ENCODE measurements at regions not wholly inside any gene's neighbourhood (a gene's known extent, or its start where the extent isn't known, plus 50 kb on each side); places are given as distances from the start of the nearest gene placed in this dataset.
A peak's percentile ranks its signal among the peaks of the same experiment; 100 is the strongest.
"Not testable (repeated sequence)": the region's sequence is repeated elsewhere in the genome, so short reads cannot be mapped to it uniquely, and the experiment has no call there.

DNA sequence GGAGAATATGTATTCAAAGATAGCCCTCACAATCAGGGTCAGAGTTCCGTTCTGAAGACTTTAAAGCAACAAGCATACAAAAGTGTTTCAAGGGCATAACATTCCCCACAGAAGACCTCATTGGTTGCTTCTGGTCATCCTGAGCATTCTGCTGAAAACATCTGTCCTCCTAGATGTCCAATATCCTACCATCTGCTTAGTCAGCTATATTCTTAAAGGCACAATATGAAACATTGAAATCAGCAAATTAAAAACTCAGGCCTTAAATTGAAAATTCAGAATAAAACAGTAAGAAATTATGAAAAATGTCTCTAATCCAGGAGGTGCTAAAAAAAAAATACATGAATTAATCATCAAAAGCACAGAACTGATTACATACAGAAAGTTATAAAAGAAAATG lies 1491.2 kb upstream of the PRR20A start:
- no peak for DNase-seq (ENCODE audit: low read depth, low spot score)
- no peaks in the 10 kb centered on the region for H3K36me3 ChIP-seq (ENCODE audit: insufficient read depth, low read length)
- H3K4me3 ChIP-seq = no peak overlapping the region
- no peaks in the 10 kb centered on the region for H3K9me3 ChIP-seq (ENCODE audit: low read depth, low read length)
- TF ChIP-seq POLR2AphosphoS5 (IDR thresholded peaks at IDR 0.05; ENCODE audit: borderline replicate concordance, low read depth, low read length) (no peak), FOXP2 (optimal IDR thresholded peaks at IDR 0.05; ENCODE audit: control extremely low read depth, extremely low read length, insufficient read depth) (no peak), EZH2 (IDR thresholded peaks at IDR 0.05) (no peak)
- no peak overlapping the region for H3K9ac ChIP-seq (ENCODE audit: insufficient read length)
- H3K27ac ChIP-seq = no peak overlapping the region

DNA sequence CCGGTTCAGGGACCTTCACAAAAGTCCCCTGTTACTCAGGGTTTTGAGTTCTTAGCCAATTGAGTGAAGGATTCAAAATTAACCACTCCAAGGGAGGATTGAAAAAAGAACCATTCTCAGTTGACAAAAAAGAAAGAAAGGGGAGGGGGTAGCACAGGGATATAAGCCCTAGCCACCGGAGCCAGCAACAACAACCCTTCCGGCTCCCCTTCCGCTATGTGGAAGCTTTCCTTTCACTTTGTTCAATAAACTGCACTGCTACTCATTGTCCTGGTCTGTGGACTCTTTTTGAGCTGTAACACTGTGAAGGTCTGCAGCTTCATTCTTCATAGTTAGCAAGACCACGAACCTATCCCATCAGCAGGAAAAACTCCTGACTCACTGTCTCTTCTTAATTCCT lies 1488.1 kb upstream of the PRR20A start:
- H3K4me3 ChIP-seq = no peak overlapping the region
- no peak for TF ChIP-seq FOXP2 (optimal IDR thresholded peaks at IDR 0.05; ENCODE audit: control extremely low read depth, extremely low read length, insufficient read depth)
- TF ChIP-seq POLR2AphosphoS5 (IDR thresholded peaks at IDR 0.05; ENCODE audit: borderline replicate concordance, low read depth, low read length) = no peak
- H3K27ac ChIP-seq = no peak overlapping the region
- H3K36me3 ChIP-seq (ENCODE audit: insufficient read depth, low read length) = no peaks in the 10 kb centered on the region
- no peaks in the 10 kb centered on the region for H3K9me3 ChIP-seq (ENCODE audit: low read depth, low read length)
- H3K9ac ChIP-seq (ENCODE audit: insufficient read length) = no peak overlapping the region
- no peak for DNase-seq (ENCODE audit: low read depth, low spot score)

GRCh38 chr13:55653497-55653896 lies 1487.2 kb upstream of the PRR20A start:
- TF ChIP-seq EZH2 (IDR thresholded peaks at IDR 0.05) = no peak
- no peak for TF ChIP-seq FOXP2 (optimal IDR thresholded peaks at IDR 0.05; ENCODE audit: control extremely low read depth, extremely low read length, insufficient read depth)
- peak; percentile 35; the same call in 1 of the 2 replicates for TF ChIP-seq POLR2AphosphoS5 (IDR thresholded peaks at IDR 0.05; ENCODE audit: borderline replicate concordance, low read depth, low read length)
- no peak overlapping the region for H3K4me3 ChIP-seq
- no peak overlapping the region for H3K9ac ChIP-seq (ENCODE audit: insufficient read length)
- no peak for DNase-seq (ENCODE audit: low read depth, low spot score)
- no peaks in the 10 kb centered on the region for H3K36me3 ChIP-seq (ENCODE audit: insufficient read depth, low read length)
- H3K27ac ChIP-seq = no peak overlapping the region
- H3K9me3 ChIP-seq (ENCODE audit: low read depth, low read length) = no peaks in the 10 kb centered on the region

- Histone ChIP-seq H3K9ac (ENCODE audit: insufficient read length) (no peak overlapping the region), H3K36me3 (ENCODE audit: insufficient read depth, low read length) (no peaks in the 10 kb centered on the region), H3K4me3 (no peak overlapping the region), H3K27ac (no peak overlapping the region), H3K9me3 (ENCODE audit: low read depth, low read length) (no peaks in the 10 kb centered on the region)
- TF ChIP-seq EZH2 (IDR thresholded peaks at IDR 0.05) = no peak
- TF ChIP-seq POLR2AphosphoS5 (IDR thresholded peaks at IDR 0.05; ENCODE audit: borderline replicate concordance, low read depth, low read length) = no peak
- no peak for TF ChIP-seq FOXP2 (optimal IDR thresholded peaks at IDR 0.05; ENCODE audit: control extremely low read depth, extremely low read length, insufficient read depth)
- DNase-seq (ENCODE audit: low read depth, low spot score) = no peak
Measured at GRCh38 chr13:55654243-55654642, 1486.5 kb upstream of the PRR20A start.

DNA sequence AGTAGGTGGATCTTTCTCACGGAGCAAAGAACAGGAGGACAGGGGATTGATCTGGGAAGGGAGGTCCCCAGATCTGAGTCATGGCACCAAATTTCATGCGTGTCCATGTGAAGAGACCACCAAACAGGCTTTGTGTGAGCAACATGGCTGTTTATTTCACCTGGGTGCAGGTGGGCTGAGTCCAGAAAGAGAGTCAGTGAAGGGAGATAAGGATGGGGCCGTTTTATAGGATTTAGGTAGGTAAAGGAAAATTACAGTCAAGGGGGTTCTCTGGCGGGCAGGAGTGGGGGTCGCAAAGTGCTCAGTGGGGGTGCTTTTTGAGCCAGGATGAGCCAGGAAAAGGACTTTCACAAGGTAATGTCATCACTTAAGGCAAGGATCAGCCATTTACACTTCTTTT lies 1480.5 kb upstream of the PRR20A start:
- not testable (repeated sequence) for H3K36me3 ChIP-seq (ENCODE audit: insufficient read depth, low read length); H3K4me3 ChIP-seq; H3K27ac ChIP-seq; H3K9ac ChIP-seq (ENCODE audit: insufficient read length); H3K9me3 ChIP-seq (ENCODE audit: low read depth, low read length); DNase-seq (ENCODE audit: low read depth, low spot score)

- Histone ChIP-seq H3K9me3 (ENCODE audit: low read depth, low read length) (no peaks in the 10 kb centered on the region; the same call in 1 of the 2 replicates), H3K36me3 (ENCODE audit: insufficient read depth, low read length) (no peaks in the 10 kb centered on the region), H3K27ac (no peak overlapping the region), H3K9ac (ENCODE audit: insufficient read length) (no peak overlapping the region), H3K4me3 (no peak overlapping the region)
- DNase-seq (ENCODE audit: low read depth, low spot score) = no peak
- TF ChIP-seq FOXP2 (optimal IDR thresholded peaks at IDR 0.05; ENCODE audit: control extremely low read depth, extremely low read length, insufficient read depth) (no peak), POLR2AphosphoS5 (IDR thresholded peaks at IDR 0.05; ENCODE audit: borderline replicate concordance, low read depth, low read length) (no peak), EZH2 (IDR thresholded peaks at IDR 0.05) (no peak)
Measured at GRCh38 chr13:55660851-55661250, 1479.9 kb upstream of the PRR20A start.

GRCh38 chr13:55661505-55661904 lies 1479.2 kb upstream of the PRR20A start:
- no peak for TF ChIP-seq EZH2 (IDR thresholded peaks at IDR 0.05)
- TF ChIP-seq POLR2AphosphoS5 (IDR thresholded peaks at IDR 0.05; ENCODE audit: borderline replicate concordance, low read depth, low read length) = no peak
- TF ChIP-seq FOXP2 (optimal IDR thresholded peaks at IDR 0.05; ENCODE audit: control extremely low read depth, extremely low read length, insufficient read depth) = no peak
- Histone ChIP-seq H3K9ac (ENCODE audit: insufficient read length) (no peak overlapping the region), H3K4me3 (no peak overlapping the region), H3K27ac (no peak overlapping the region), H3K36me3 (ENCODE audit: insufficient read depth, low read length) (no peaks in the 10 kb centered on the region), H3K9me3 (ENCODE audit: low read depth, low read length) (no peaks in the 10 kb centered on the region; the same call in 1 of the 2 replicates)
- DNase-seq (ENCODE audit: low read depth, low spot score) = no peak

- Histone ChIP-seq H3K4me3 (no peak overlapping the region), H3K36me3 (ENCODE audit: insufficient read depth, low read length) (no peaks in the 10 kb centered on the region), H3K27ac (no peak overlapping the region), H3K9me3 (ENCODE audit: low read depth, low read length) (no peaks in the 10 kb centered on the region; the same call in 1 of the 2 replicates), H3K9ac (ENCODE audit: insufficient read length) (no peak overlapping the region)
- no peak for TF ChIP-seq POLR2AphosphoS5 (IDR thresholded peaks at IDR 0.05; ENCODE audit: borderline replicate concordance, low read depth, low read length)
- no peak for TF ChIP-seq EZH2 (IDR thresholded peaks at IDR 0.05)
- DNase-seq (ENCODE audit: low read depth, low spot score) = no peak
Measured at GRCh38 chr13:55664178-55664577, 1476.5 kb upstream of the PRR20A start.

- Histone ChIP-seq H3K36me3 (ENCODE audit: insufficient read depth, low read length) (no peaks in the 10 kb centered on the region), H3K9me3 (ENCODE audit: low read depth, low read length) (no peaks in the 10 kb centered on the region; the same call in 1 of the 2 replicates), H3K9ac (ENCODE audit: insufficient read length) (no peak overlapping the region), H3K27ac (no peak overlapping the region), H3K4me3 (no peak overlapping the region)
- DNase-seq (ENCODE audit: low read depth, low spot score) = peak; percentile 87
- TF ChIP-seq POLR2AphosphoS5 (IDR thresholded peaks at IDR 0.05; ENCODE audit: borderline replicate concordance, low read depth, low read length) = peak; percentile 32; the same call in 1 of the 2 replicates
- no peak for TF ChIP-seq EZH2 (IDR thresholded peaks at IDR 0.05)
- TF ChIP-seq FOXP2 (optimal IDR thresholded peaks at IDR 0.05; ENCODE audit: control extremely low read depth, extremely low read length, insufficient read depth) = peak; percentile 24
Measured at GRCh38 chr13:55669051-55669450, 1471.7 kb upstream of the PRR20A start.
